ENCODE measurements at regions not wholly inside any gene's neighbourhood (a gene's known extent, or its start where the extent isn't known, plus 50 kb on each side); places are given as distances from the start of the nearest gene placed in this dataset.

DNA sequence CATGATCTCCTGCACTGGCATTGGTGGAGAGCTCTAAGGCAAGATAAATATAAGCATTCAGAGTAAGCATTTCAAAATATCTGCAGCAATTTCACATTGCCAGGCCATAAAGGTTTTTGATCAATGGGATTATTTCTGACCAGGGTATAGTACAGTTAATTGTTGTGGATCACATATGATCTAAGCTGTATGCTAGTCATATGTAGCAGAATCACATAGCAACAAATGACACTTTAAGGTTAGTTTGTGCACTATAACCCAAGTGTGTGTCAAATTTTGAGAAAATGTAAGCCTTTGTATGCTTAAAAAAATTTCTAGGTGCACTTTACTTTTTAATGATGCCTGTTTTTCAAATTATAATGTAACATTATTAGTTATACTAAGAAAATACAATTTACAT lies 386.0 kb upstream of the ADAMTS5 start:
- TF ChIP-seq, protein P1, sequence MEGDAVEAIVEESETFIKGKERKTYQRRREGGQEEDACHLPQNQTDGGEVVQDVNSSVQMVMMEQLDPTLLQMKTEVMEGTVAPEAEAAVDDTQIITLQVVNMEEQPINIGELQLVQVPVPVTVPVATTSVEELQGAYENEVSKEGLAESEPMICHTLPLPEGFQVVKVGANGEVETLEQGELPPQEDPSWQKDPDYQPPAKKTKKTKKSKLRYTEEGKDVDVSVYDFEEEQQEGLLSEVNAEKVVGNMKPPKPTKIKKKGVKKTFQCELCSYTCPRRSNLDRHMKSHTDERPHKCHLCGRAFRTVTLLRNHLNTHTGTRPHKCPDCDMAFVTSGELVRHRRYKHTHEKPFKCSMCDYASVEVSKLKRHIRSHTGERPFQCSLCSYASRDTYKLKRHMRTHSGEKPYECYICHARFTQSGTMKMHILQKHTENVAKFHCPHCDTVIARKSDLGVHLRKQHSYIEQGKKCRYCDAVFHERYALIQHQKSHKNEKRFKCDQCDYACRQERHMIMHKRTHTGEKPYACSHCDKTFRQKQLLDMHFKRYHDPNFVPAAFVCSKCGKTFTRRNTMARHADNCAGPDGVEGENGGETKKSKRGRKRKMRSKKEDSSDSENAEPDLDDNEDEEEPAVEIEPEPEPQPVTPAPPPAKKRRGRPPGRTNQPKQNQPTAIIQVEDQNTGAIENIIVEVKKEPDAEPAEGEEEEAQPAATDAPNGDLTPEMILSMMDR (IDR thresholded peaks at IDR 0.05; ENCODE audit: low read depth, low read length, poor library complexity, severe bottlenecking): no peak
- TF ChIP-seq EZH2phosphoT487 (IDR thresholded peaks at IDR 0.05; ENCODE audit: borderline replicate concordance, low read length): no peak
